ENCODE measurements at regions not wholly inside any gene's neighbourhood (a gene's known extent, or its start where the extent isn't known, plus 50 kb on each side); places are given as distances from the start of the nearest gene placed in this dataset.

DNA sequence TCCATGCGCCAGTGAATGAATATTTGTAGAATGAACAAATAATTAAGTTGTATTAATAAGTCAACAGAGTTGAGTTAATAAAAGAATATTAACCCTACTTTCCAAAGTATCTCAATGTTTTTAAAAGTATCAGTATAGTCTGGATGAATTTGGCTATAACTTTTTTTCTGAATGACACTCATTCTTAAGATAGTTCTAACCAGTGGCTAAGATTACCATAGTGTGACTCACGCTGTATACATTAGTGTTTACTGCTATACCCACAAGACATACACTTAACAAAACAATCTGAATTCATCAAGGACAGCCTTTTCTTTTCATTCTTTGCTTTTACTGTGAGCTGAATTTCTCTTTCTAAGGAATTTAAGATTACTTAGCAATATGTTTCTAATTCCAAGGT is 77.0 kb upstream of the PDE1A start:
- TF ChIP-seq POLR2A (IDR thresholded peaks at IDR 0.05) (no peak), EP300 (IDR thresholded peaks at IDR 0.05) (no peak), POLR2AphosphoS5 (IDR thresholded peaks at IDR 0.05) (no peak)
- TF ChIP-seq, protein P1, sequence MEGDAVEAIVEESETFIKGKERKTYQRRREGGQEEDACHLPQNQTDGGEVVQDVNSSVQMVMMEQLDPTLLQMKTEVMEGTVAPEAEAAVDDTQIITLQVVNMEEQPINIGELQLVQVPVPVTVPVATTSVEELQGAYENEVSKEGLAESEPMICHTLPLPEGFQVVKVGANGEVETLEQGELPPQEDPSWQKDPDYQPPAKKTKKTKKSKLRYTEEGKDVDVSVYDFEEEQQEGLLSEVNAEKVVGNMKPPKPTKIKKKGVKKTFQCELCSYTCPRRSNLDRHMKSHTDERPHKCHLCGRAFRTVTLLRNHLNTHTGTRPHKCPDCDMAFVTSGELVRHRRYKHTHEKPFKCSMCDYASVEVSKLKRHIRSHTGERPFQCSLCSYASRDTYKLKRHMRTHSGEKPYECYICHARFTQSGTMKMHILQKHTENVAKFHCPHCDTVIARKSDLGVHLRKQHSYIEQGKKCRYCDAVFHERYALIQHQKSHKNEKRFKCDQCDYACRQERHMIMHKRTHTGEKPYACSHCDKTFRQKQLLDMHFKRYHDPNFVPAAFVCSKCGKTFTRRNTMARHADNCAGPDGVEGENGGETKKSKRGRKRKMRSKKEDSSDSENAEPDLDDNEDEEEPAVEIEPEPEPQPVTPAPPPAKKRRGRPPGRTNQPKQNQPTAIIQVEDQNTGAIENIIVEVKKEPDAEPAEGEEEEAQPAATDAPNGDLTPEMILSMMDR (IDR thresholded peaks at IDR 0.05): no peak

Measured in stomach (tissue), 4 donors.